Stimulated activated CD4-positive, alpha-beta T cell treated with anti-CD3 and anti-CD28 coated beads, Interleukin-4, amount 100 ng/mL, for 1 hour (primary cell): ENCODE measurements at regions not wholly inside any gene's neighbourhood (a gene's known extent, or its start where the extent isn't known, plus 50 kb on each side); places are given as distances from the start of the nearest gene placed in this dataset.
"Not testable (repeated sequence)": the region's sequence is repeated elsewhere in the genome, so short reads cannot be mapped to it uniquely, and the experiment has no call there.

Experiments
- DNase-seq: peaks from one replicate; pipeline ENCODE4 v3.0.0-alpha.2; 2020

- no peak for DNase-seq
These were observed 147.6 kb upstream of the TRPM3 start for GRCh38 chr9:71268871-71269635.

GRCh38 chr9:71263451-71263850 is 142.0 kb upstream of the TRPM3 start:
- DNase-seq, result no peak

GRCh38 chr9:71260419-71260818 is 139.0 kb upstream of the TRPM3 start:
- not testable (repeated sequence) for DNase-seq

GRCh38 chr9:71254592-71255277 is 133.3 kb upstream of the TRPM3 start:
- no peak for DNase-seq

GRCh38 chr9:71253011-71253410 is 131.6 kb upstream of the TRPM3 start:
- DNase-seq, result no peak

- no peak for DNase-seq
These were observed 129.2 kb upstream of the TRPM3 start for GRCh38 chr9:71250581-71250980.

GRCh38 chr9:71249729-71250317 is 128.4 kb upstream of the TRPM3 start:
- no peak for DNase-seq

- DNase-seq, result no peak
These were observed 124.2 kb upstream of the TRPM3 start for GRCh38 chr9:71245651-71246050.

GRCh38 chr9:71243951-71244350 is 122.5 kb upstream of the TRPM3 start:
- no peak for DNase-seq

- DNase-seq, result no peak
These were observed 120.7 kb upstream of the TRPM3 start for GRCh38 chr9:71242081-71242480.

GRCh38 chr9:71237051-71237450 is 115.6 kb upstream of the TRPM3 start:
- no peak for DNase-seq

- no peak for DNase-seq
These were observed 112.2 kb upstream of the TRPM3 start for GRCh38 chr9:71233646-71234045.

GRCh38 chr9:71223953-71224538 is 102.6 kb upstream of the TRPM3 start:
- no peak for DNase-seq

GRCh38 chr9:71218774-71219173 is 97.4 kb upstream of the TRPM3 start:
- no peak for DNase-seq

- no peak for DNase-seq
These were observed 92.2 kb upstream of the TRPM3 start for GRCh38 chr9:71213633-71214032.

- DNase-seq, result no peak
These were observed 88.9 kb upstream of the TRPM3 start for GRCh38 chr9:71210326-71210725.

GRCh38 chr9:71209890-71210289 is 88.5 kb upstream of the TRPM3 start:
- DNase-seq, result no peak

- no peak for DNase-seq
These were observed 81.5 kb upstream of the TRPM3 start for GRCh38 chr9:71202931-71203330.

GRCh38 chr9:71191708-71192107 is 70.3 kb upstream of the TRPM3 start:
- no peak for DNase-seq

GRCh38 chr9:71183251-71183650 is 61.8 kb upstream of the TRPM3 start:
- no peak for DNase-seq

- DNase-seq, result no peak
These were observed 57.8 kb upstream of the TRPM3 start for GRCh38 chr9:71179183-71179582.

GRCh38 chr9:71177901-71178300 is 56.5 kb upstream of the TRPM3 start:
- no peak for DNase-seq

- no peak for DNase-seq
These were observed 50.1 kb upstream of the TRPM3 start for GRCh38 chr9:71171517-71171916.
